ENCODE measurements at regions not wholly inside any gene's neighbourhood (a gene's known extent, or its start where the extent isn't known, plus 50 kb on each side); places are given as distances from the start of the nearest gene placed in this dataset.

- Histone ChIP-seq H3K9me3 (no peaks in the 10 kb centered on the region), H3K4me3 (no peak overlapping the region), H3K36me3 (no peaks in the 10 kb centered on the region), H3K27ac (no peak overlapping the region), H3K4me1 (no peaks in the 10 kb centered on the region), H3K27me3 (peaks cover 6% of the 10 kb centered on the region)
- 52 to 65% methylated on average over 4 to 14 of the region's 14 CpGs for WGBS, 2 donors (ENCODE audit: low coverage in 1 of 2)
- in situ Hi-C loops (cut with MboI; ENCODE audit: low pct_ligation_motif_present in 1 of 4, low pct_unique_long_range_greater_than_20kb in 1 of 4, low sequenced_read_pairs in 3 of 4), result no loop called here
- no peak for DNase-seq
- intact Hi-C loops (cut with DNase I; ENCODE audit: low total_unique reads), result no loop called here
- TF ChIP-seq EP300 (IDR thresholded peaks at IDR 0.05; ENCODE audit: low read depth), result no peak
- no peak for TF ChIP-seq POLR2AphosphoS5 (IDR thresholded peaks at IDR 0.05)
- TF ChIP-seq CTCF (IDR thresholded peaks at IDR 0.05), result peak in 1 of 5 experiments; percentile 6
- TF ChIP-seq POLR2A (IDR thresholded peaks at IDR 0.05), result no peak
Measured at GRCh38 chr2:239688122-239688681, 287.4 kb upstream of the HDAC4 start.

GRCh38 chr2:239687441-239687840 lies 286.6 kb upstream of the HDAC4 start:
- intact Hi-C loops (cut with DNase I; ENCODE audit: low total_unique reads) (no loop called here), in situ Hi-C loops (cut with MboI; ENCODE audit: low pct_ligation_motif_present in 1 of 4, low pct_unique_long_range_greater_than_20kb in 1 of 4, low sequenced_read_pairs in 3 of 4) (no loop called here)
- no peak for TF ChIP-seq CTCF (IDR thresholded peaks at IDR 0.05)
- TF ChIP-seq POLR2AphosphoS5 (IDR thresholded peaks at IDR 0.05), result no peak
- no peak for TF ChIP-seq POLR2A (IDR thresholded peaks at IDR 0.05)
- no peak for TF ChIP-seq EP300 (IDR thresholded peaks at IDR 0.05; ENCODE audit: low read depth)
- Histone ChIP-seq H3K4me3 (no peak overlapping the region), H3K9me3 (no peaks in the 10 kb centered on the region), H3K27ac (no peak overlapping the region), H3K36me3 (no peaks in the 10 kb centered on the region), H3K27me3 (peaks cover 9% of the 10 kb centered on the region), H3K4me1 (no peaks in the 10 kb centered on the region)
- no peak for DNase-seq
- WGBS, 2 donors (ENCODE audit: low coverage in 1 of 2), result 60 to 82% methylated on average over 1 to 5 of the region's 5 CpGs

- intact Hi-C loops (cut with DNase I; ENCODE audit: low total_unique reads) (no loop called here), in situ Hi-C loops (cut with MboI; ENCODE audit: low pct_ligation_motif_present in 1 of 4, low pct_unique_long_range_greater_than_20kb in 1 of 4, low sequenced_read_pairs in 3 of 4) (no loop called here)
- 43 to 62% methylated on average over 1 to 3 of the region's 3 CpGs for WGBS, 2 donors (ENCODE audit: low coverage in 1 of 2)
- Histone ChIP-seq H3K27me3 (peaks cover 9% of the 10 kb centered on the region), H3K36me3 (no peaks in the 10 kb centered on the region), H3K27ac (no peak overlapping the region), H3K4me1 (no peaks in the 10 kb centered on the region), H3K9me3 (no peaks in the 10 kb centered on the region), H3K4me3 (no peak overlapping the region)
- TF ChIP-seq EP300 (IDR thresholded peaks at IDR 0.05; ENCODE audit: low read depth) (no peak), POLR2A (IDR thresholded peaks at IDR 0.05) (no peak), CTCF (IDR thresholded peaks at IDR 0.05) (no peak), POLR2AphosphoS5 (IDR thresholded peaks at IDR 0.05) (no peak)
- no peak for DNase-seq
Measured at GRCh38 chr2:239685965-239686364, 285.1 kb upstream of the HDAC4 start.

- in situ Hi-C loops (cut with MboI; ENCODE audit: low pct_ligation_motif_present in 1 of 4, low pct_unique_long_range_greater_than_20kb in 1 of 4, low sequenced_read_pairs in 3 of 4), result no loop called here
- intact Hi-C loops (cut with DNase I; ENCODE audit: low total_unique reads), result no loop called here
- Histone ChIP-seq H3K4me1 (no peaks in the 10 kb centered on the region), H3K27ac (no peak overlapping the region), H3K27me3 (peaks cover 9% of the 10 kb centered on the region), H3K4me3 (no peak overlapping the region), H3K36me3 (no peaks in the 10 kb centered on the region), H3K9me3 (no peaks in the 10 kb centered on the region)
- TF ChIP-seq EP300 (IDR thresholded peaks at IDR 0.05; ENCODE audit: low read depth) (no peak), POLR2AphosphoS5 (IDR thresholded peaks at IDR 0.05) (no peak), POLR2A (IDR thresholded peaks at IDR 0.05) (no peak), CTCF (IDR thresholded peaks at IDR 0.05) (no peak)
- 76% methylated on average over 8 of the region's 8 CpGs; no CpG with 5 or more reads in 1 of the 2 donors for WGBS, 2 donors (ENCODE audit: low coverage in 1 of 2)
- no peak for DNase-seq
Measured at GRCh38 chr2:239685556-239685955, 284.7 kb upstream of the HDAC4 start.
